Cardiac septum (tissue), 1 donor: ENCODE measurements at regions not wholly inside any gene's neighbourhood (a gene's known extent, or its start where the extent isn't known, plus 50 kb on each side); places are given as distances from the start of the nearest gene placed in this dataset.

Source experiments
- DNase-seq: peaks from one replicate; pipeline ENCODE4 v3.0.0-alpha.2; 2020; ENCODE audit warnings: low spot score
- intact Hi-C: fragments of 100-400 bp; cut with DNase I; formaldehyde crosslinking; loops from one replicate; pipeline ENCODE4 v1.14.0; 2022
- donor health status: DM: no; HTN: no; CAD: no.

- no peak for DNase-seq
- intact Hi-C loops: no loop called here
These were observed 112.1 kb downstream of the ADRB2 start for GRCh38 chr5:148938522-148938882.

GRCh38 chr5:148939676-148940075 is 113.3 kb downstream of the ADRB2 start:
- intact Hi-C loops: no loop called here
- no peak for DNase-seq

- DNase-seq: no peak
- intact Hi-C loops: no loop called here
These were observed 115.4 kb downstream of the ADRB2 start for GRCh38 chr5:148941810-148942209.

- DNase-seq: no peak
- intact Hi-C loops: no loop called here
These were observed 112.9 kb downstream of the SH3TC2 start for GRCh38 chr5:148949841-148950470.

- no peak for DNase-seq
These were observed 112.4 kb downstream of the SH3TC2 start for GRCh38 chr5:148950471-148950863.

GRCh38 chr5:148950892-148951291 is 112.0 kb downstream of the SH3TC2 start:
- intact Hi-C loops: no loop called here
- no peak for DNase-seq

More at GRCh38 chr5:148950471-148950863, 112.4 kb downstream of the SH3TC2 start:
- intact Hi-C loops: no loop called here

- intact Hi-C loops: no loop called here
- DNase-seq: no peak
These were observed 111.2 kb downstream of the SH3TC2 start for GRCh38 chr5:148951612-148952011.

- intact Hi-C loops: no loop called here
- DNase-seq: no peak
These were observed 110.6 kb downstream of the SH3TC2 start for GRCh38 chr5:148952097-148952867.

GRCh38 chr5:148953711-148954110 is 109.2 kb downstream of the SH3TC2 start:
- DNase-seq: no peak
- intact Hi-C loops: no loop called here
